Panc1 (cell line): ENCODE measurements at regions not wholly inside any gene's neighbourhood (a gene's known extent, or its start where the extent isn't known, plus 50 kb on each side); places are given as distances from the start of the nearest gene placed in this dataset.

ENCODE experiments used
- CTCF ChIP-seq: fragments of 450-650 bp; IDR thresholded peaks from 2 replicates; pipeline ENCODE4 v1.5.1; 2017; ENCODE audit warnings: mild to moderate bottlenecking
- REST ChIP-seq, 2 experiments: IDR thresholded peaks; 2 replicates each; pipeline ENCODE4 v1.6.1; 2011 to 2012; ENCODE audit warnings: low read depth in 2 of 2, control low read depth in 1 of 2, low read length in 1 of 2, mild to moderate bottlenecking in 1 of 2, moderate library complexity in 1 of 2; ENCODE audit not compliant: insufficient read depth in 1 of 2

DNA sequence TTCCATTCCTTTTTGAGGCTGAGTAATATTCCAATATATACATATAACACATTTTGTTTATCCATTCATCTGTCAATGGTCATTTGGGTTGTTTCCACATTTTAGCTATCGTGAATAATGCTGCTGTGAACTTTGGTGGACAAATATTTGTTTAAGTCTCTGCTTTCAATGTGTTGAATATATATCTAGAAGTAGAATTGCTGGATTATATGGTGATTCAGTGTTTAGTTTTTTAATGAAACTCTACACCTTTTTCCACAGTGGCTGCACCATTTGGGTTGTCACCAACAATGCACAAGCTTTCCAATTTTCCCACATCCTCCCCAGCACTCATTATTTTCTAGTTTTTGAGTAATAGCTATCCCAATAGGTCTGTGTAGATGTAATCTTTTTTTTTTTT lies 69.5 kb downstream of the ACTBL2 start:
- TF ChIP-seq CTCF, result no peak
- no peak for TF ChIP-seq REST (IDR thresholded peaks at IDR 0.05; ENCODE audit: insufficient read depth in 1 of 2, low read depth in 2 of 2, low read length in 1 of 2)
